Adipocyte (in vitro differentiated cells): ENCODE measurements at regions not wholly inside any gene's neighbourhood (a gene's known extent, or its start where the extent isn't known, plus 50 kb on each side); places are given as distances from the start of the nearest gene placed in this dataset.

Source experiments
- DNase-seq: peaks from one replicate; pipeline ENCODE4 v3.0.0-alpha.2; 2015; ENCODE audit warnings: low read depth
- H3K27me3 ChIP-seq: replicated peaks from 2 replicates; pipeline ENCODE4 v1.7.0; 2013; ENCODE audit warnings: mild to moderate bottlenecking, low read length, moderate library complexity; ENCODE audit not compliant: control insufficient read depth, insufficient read depth
- H3K36me3 ChIP-seq: 2 replicates; pipeline ENCODE4 v1.7.0; 2013; ENCODE audit warnings: low read length, mild to moderate bottlenecking, moderate library complexity; ENCODE audit not compliant: control insufficient read depth, insufficient read depth, severe bottlenecking
- H3K4me1 ChIP-seq: 2 replicates; pipeline ENCODE4 v1.7.0; 2013; ENCODE audit warnings: mild to moderate bottlenecking, low read length, moderate library complexity; ENCODE audit not compliant: control insufficient read depth, insufficient read depth
- H3K4me3 ChIP-seq: 2 replicates; pipeline ENCODE4 v1.7.0; 2013; ENCODE audit warnings: mild to moderate bottlenecking, low read length, moderate library complexity
- H3K9ac ChIP-seq: 2 replicates; pipeline ENCODE4 v1.7.0; 2013; ENCODE audit warnings: mild to moderate bottlenecking, low read length, moderate library complexity
- H3K9me3 ChIP-seq: 2 replicates; pipeline ENCODE4 v1.7.0; 2013; ENCODE audit warnings: mild to moderate bottlenecking, low read length, moderate library complexity; ENCODE audit not compliant: control insufficient read depth

DNA sequence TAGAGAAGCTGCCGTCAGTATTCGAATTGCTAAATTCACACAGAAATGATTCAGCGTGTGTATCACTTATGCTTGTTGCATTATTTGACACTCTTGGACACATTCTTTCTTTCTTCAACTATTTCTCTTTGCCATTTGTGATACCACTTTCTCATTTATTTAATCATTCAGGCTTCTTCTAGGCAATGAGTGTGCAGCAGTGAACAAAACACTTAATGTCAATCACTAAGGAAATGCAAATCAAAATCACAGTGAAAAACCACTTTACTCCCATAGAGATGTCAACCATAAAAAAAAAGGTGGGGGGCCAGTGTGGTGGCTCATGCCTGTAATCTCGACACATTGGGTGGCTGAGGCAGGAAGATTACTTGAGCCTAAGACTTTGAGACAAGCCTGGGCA, 214.6 kb downstream of the FLRT2 start:
- H3K9me3 ChIP-seq, result peaks cover 6% of the 10 kb centered on the region
- H3K9ac ChIP-seq, result no peak overlapping the region
- no peaks in the 10 kb centered on the region for H3K4me1 ChIP-seq
- DNase-seq, result no peak
- no peaks in the 10 kb centered on the region for H3K36me3 ChIP-seq
- no peaks in the 10 kb centered on the region for H3K27me3 ChIP-seq
- no peak overlapping the region for H3K4me3 ChIP-seq

DNA sequence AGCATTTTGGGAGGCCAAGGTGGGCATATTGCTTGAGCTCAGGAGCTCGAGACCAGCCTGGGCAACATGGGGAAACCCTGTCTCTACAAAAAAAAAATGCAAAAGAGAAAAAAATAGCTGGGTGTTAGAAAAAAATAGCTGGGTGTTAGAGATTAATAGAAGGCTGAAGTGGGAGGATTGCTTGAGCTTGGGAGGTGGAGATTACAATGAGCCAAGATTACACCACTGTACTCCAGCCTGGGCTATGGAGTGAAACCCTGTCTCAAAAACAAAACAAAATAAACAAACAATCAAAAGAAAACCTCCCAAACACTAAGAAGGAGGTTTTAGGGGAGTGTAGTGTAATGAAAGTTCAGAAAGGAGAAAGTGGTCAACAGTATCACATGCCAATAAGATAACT, 202.1 kb downstream of the FLRT2 start:
- no peaks in the 10 kb centered on the region for H3K27me3 ChIP-seq
- no peaks in the 10 kb centered on the region for H3K36me3 ChIP-seq
- DNase-seq, result no peak
- H3K4me1 ChIP-seq, result peaks cover 20% of the 10 kb centered on the region
- H3K9me3 ChIP-seq, result no peaks in the 10 kb centered on the region
- no peak overlapping the region for H3K4me3 ChIP-seq
- H3K9ac ChIP-seq, result peak overlapping the region; percentile 32

DNA sequence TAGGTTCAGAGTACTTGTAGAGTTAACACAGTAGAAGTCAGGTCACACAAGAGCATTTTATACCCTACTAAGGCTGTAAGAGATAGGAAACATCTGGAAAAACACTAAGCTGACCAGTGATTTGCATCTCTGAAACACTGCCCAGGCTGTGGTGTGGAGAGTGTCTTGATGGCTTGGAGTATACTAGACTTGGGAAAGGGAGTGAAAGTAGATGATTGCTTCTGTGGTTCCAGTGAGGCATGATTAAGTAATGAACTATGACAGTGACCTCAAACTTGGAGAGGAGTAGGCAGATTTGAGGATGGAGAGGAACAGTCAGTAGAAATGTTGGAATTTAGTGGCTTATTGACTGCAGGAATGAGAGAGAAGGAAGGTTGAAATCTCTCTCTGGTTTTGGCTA, 201.2 kb downstream of the FLRT2 start:
- Histone ChIP-seq H3K4me1 (peaks cover 20% of the 10 kb centered on the region), H3K4me3 (no peak overlapping the region), H3K27me3 (no peaks in the 10 kb centered on the region), H3K36me3 (no peaks in the 10 kb centered on the region), H3K9ac (no peak overlapping the region), H3K9me3 (no peaks in the 10 kb centered on the region)
- peak; percentile 79 for DNase-seq

DNA sequence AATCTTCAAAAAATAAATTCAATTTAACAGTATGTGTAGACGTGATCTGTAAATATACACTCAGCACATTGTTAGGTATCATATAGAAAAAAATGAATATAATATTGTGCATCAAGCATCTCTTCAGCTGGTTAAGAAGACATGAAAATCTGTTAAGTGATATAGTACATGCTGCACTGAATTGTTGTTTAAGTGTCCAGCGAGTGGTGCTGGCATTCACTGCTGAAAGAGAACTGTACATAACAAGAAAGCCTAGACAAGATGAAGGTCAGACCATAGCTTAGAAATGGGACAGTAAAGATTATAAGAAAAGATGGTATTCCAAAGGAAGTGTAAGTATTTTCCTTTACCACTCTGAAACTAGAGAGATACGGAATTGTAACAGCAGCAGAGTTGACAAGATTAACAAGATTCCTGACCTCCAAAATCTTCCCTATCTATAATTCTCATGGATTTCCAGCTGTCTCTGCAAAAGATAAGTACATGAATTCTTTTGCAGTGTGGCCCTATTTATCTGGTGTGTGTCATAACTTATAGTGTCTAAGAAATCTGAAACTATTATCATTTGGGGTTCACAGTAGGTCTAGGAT, 198.6 kb downstream of the FLRT2 start:
- Histone ChIP-seq H3K4me1 (peaks cover 14% of the 10 kb centered on the region), H3K4me3 (no peak overlapping the region), H3K9me3 (no peaks in the 10 kb centered on the region), H3K36me3 (no peaks in the 10 kb centered on the region), H3K27me3 (no peaks in the 10 kb centered on the region), H3K9ac (no peak overlapping the region)
- DNase-seq, result no peak

DNA sequence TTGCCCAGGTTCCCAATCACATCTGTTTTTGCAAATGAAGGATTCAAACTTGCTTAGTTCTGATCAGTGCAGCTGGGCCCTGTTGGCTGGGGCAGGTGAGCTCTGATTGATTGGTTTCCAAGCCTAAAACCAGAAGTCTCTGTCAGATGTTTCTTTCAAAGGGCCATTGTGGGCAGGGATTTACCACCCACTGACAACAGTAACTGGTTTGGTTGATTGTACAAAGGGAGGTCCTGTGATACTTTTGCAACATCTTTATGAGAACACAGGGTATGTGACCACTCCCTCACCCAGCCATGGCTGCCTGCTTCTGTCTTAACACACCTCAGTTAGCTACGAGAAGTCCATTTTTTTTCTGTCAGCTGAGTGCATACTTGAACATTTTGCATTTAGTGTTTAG, 184.1 kb downstream of the FLRT2 start:
- Histone ChIP-seq H3K4me3 (no peak overlapping the region), H3K4me1 (no peaks in the 10 kb centered on the region), H3K9ac (no peak overlapping the region), H3K36me3 (no peaks in the 10 kb centered on the region), H3K9me3 (peaks cover 5% of the 10 kb centered on the region), H3K27me3 (no peaks in the 10 kb centered on the region)
- DNase-seq, result no peak

DNA sequence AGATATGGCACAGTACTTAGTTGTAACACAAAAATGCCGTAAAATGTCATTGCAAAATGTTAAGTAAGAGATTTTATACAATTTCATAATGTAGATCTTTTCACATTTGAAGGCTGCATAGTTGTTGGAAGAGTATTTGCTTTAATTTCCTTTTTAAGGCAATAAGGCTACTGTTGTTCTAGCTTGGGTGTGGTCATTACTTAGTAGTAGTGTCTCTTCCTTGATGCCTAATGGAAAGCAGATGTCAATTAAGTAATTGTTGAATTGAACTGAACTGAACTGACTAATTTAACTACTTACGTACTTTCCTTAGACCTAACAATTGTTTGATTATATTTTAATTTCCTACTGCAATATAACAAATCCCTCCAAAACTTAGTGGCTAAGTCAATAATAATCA, 181.7 kb downstream of the FLRT2 start:
- no peaks in the 10 kb centered on the region for H3K27me3 ChIP-seq
- no peaks in the 10 kb centered on the region for H3K4me1 ChIP-seq
- no peak overlapping the region for H3K4me3 ChIP-seq
- H3K36me3 ChIP-seq, result no peaks in the 10 kb centered on the region
- no peak for DNase-seq
- no peaks in the 10 kb centered on the region for H3K9me3 ChIP-seq
- no peak overlapping the region for H3K9ac ChIP-seq
